GM21529 (cell line): ENCODE measurements at regions not wholly inside any gene's neighbourhood (a gene's known extent, or its start where the extent isn't known, plus 50 kb on each side); places are given as distances from the start of the nearest gene placed in this dataset.

ENCODE experiments used
- ATAC-seq: cut with Tn5 transposase; IDR thresholded peaks from one replicate; pipeline ENCODE4 v1.9.1; 2021; ENCODE audit not compliant: unreplicated experiment

DNA sequence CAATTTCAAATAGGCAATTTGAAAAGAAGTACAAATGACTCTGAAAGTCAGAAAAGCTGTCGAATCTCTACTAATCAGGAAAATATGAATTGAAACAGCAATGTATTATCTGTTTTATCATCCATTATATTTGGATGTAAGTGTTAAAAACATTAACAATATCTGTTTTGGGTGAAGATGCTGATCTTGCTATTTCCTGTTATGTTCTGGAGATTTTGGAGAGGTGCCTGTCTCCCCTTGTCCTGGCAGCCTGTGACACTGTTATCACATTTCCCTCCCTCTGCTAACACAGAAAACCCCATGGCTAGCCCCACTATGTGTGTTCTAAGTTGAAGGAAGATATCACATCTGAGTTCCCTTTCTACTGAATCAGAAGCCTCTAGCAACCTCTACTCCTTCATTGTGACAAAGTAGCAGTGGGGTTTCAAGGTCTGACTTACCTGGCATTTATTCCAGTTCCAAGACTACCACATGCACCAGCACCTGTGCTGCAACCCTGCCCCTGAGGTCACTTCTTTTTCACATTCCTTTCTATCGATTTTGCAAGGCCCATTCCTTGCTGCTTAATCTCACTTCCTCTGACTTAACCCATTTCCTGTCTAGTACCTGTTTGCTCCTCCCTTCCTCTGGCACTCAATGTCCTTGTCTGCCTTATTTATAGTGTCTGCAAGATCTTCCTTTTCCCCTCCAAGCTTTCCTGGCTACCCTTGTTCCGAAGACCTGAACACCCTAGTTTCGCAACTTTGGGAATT is 95.5 kb upstream of the COL8A1 start:
- peak; percentile 49 for ATAC-seq

DNA sequence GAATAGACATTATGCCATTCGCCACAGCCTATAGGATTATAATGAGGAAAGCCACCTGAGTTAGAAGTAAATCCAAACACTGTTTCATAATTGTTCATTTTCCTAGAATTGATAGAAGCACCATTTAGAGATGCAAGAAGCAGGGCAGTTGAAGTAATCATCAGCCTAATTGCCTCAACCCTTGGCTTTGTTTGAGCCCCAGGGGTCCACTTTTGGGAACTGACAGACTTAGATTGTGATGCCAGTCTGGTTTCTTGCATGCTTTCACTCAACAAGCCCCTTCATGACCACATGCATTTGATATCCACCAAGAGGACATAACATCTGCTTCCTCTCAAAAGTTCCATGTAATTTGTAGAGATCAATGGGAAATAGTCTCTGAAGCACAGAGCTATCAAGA is 97.2 kb upstream of the COL8A1 start:
- no peak for ATAC-seq

DNA sequence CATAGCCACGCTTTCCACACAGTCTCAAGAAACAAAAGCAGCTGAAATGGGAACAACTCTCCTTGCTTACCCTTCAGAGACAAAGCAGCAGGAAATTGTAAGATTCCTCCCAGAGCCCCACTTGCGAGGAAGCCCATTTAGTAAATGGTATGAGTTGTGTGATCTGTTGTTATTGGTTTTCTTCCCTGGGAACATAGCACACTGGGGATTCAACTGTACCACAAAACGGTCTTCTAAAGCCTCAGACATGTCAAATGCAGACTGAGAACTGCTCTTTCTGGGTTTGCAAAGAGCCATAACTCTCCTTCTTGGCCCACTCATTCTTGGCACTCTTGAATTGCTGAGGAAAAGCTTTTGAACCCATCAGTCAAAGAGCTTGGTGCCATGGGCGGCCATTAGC is 101.0 kb upstream of the COL8A1 start:
- ATAC-seq = no peak

DNA sequence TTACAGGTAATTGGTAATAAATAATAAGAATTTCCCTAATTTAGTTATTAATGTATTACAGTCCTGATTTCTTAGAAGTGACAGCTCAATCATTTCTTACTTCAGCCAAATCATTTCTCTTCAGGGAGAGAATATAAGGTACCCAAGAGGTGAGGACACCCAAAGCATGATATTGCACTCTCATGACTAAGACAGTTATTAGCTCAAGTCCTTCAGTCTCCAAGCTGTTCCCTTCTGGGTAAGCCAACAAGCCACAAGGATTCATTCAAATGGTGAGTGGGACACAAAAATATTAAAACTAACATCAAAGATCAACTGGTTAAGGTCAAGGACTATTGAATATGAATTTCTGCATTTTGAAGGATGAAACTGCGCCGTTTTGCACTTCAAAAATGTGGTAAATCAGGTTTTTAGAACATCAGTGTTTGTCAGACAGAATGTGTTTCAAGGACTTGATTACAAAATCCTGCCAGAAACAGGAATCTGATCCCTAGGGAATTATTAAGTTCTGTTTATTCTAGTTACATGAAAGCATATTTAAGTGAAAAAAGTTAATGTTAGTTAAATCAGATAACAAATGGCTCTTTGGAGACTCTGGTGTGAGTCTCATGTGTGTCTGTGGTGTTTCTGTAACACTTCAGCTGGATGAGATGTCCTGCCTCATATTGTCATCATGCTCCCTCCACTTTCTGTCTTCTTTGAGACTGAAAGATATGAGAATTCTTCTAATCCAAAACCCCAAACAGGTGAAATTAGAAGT is 101.7 kb upstream of the COL8A1 start:
- ATAC-seq = no peak

DNA sequence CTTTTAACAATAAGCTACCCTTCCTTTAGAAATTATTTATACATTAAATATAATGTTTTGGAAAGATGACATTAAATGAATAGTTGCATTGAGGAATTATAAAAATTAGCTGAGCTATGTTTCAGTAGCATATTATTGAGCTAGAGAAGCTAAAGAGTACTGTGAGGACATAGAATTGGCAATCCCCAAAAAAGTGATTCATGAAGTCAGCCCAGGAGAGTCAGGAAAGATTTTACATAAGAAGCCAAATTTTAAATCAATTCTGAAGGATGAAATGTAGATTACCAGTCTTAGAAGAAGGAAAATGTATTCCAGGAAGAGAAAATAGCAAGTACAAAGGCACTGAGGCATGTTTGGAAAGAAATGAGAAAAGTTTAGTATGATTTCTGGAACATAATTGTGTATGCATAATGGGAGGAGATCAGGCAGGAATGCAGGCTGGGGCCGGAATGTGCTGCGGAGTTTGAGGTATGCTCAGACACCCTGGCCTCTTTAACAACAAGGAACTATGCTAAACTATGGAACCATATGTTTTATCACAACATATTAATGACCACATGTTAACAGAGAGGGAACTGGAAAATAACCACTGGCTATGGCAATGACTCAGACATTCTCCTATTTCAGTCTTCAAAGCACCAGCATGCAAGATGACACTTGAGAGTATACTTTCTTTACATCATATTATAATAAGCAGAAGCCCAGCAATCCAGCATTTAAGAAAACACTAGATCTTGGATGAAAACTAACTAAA is 103.3 kb upstream of the COL8A1 start:
- ATAC-seq = no peak

DNA sequence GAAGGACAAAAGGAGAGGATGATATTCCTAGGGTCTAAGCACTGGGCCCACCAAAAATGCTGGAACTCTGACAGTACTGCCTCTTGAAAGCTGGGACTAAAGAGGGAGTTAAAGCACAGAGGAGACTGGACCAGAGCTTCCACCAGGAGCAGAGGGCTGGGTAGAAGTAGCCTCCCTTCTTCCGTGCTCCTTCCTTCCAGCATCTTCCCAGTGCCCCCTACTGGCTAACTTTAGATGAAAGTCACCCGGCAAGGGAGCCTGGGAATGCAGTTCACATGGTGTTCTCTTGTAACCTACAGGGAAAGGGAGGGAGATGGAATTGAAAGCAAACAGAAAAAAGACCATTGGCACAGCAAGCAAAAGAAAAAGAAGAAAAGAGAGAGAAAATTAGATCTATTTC is 106.1 kb upstream of the COL8A1 start:
- peak; percentile 73 for ATAC-seq

DNA sequence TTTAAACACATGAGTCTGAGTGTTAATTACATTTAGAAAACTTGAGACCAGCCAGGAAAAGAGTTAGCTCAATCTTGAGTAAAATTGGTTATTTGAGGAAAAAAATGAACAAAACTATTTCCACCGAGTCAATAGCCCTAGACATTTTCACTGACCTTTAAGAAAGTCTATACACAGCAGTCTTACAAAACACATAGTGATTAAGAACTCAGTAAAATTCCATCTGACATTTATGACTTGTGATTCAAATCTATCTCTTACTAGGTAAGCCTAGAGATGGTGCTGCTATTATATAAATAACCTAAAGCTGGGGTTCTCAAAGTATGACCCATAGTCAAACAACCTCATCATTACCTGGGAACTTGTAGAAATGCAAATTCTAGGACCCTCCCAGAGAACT is 109.1 kb upstream of the COL8A1 start:
- no peak for ATAC-seq

DNA sequence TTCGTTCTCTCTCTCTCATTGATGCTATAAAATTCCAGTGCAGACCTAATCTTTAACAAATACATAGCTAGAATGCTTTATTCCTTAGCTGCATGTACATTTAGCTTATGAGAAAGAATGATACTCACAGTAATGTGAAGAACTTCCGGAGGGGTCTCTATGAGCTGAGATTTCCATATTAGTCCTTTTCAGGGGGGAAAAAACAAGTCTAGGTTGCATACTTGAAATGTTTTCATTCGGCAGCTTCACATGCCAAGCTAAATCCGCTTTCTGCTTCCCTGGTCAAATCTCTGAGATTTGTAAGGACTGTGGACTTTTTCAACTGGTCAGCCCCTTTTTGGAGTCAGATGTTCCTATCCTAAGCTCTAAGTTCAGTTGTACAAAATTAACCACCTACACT is 111.5 kb upstream of the COL8A1 start:
- ATAC-seq = no peak

DNA sequence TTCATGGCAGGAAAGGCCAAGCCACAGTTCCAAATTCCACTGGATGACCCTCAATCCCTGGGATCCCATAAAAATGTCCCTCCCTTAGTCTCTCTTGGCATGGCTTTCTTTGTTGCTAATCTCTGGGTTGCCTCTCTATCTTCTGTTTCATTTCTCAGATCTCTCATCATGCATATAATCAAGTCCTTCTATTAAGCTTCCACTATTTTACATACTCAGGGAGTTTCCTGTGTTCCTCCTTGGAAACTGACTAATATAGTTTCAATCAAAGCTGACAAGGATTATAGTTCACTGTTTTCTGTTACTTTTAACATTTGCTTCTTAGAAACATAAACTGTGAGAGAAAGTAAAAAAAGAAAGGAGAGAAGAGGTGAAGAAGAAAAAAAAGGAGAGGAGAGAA is 113.8 kb upstream of the COL8A1 start:
- ATAC-seq = no peak

DNA sequence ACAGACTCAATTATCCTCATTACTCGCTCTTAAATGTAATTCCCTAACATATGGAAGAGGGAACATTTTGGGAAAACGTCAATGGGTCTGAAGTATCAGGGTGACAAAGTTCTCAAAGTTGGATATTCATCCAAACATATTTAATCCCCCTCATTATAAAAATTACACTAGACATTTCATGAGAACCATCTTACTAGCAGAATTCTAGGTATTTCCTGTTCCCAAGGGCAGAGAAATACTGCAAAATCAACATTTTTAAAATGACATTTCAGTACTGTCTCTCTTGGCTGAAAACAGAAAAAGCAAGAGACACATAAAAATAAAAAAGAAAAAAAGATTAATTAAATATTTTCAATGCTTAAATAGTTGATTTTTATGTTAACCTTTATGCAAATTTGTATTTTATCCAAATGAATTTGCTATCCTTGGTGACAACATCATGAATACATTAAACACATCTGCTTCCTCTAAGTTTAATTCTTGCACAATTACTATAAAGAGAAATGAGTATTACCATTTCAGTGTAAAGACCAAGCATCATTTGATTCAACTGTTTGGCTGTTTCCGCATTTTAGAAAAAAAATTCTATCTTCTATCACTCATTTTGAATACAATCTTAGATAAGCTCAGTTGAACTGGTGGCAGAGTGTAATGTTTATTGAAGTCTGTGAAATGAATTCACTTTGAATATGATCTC is 114.8 kb upstream of the COL8A1 start:
- ATAC-seq = no peak

DNA sequence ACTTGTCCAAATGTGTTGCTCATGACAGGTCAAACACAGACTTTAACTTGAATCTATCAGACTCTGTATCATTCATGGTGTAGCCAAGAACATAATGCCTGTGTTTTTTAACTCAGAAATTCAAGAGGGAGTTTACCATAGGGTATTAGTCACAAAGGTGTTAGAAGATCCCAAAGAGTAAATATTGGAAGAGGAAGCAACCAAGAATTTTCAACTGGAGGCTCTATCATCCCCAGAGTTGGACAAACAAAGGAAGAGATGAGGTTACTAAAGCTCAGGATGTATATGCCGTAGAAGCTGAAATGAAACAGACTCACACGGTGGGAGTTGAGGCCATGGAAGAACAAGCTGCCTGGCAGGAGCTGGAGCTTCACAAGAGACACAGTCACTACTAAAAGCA is 116.2 kb upstream of the COL8A1 start:
- no peak for ATAC-seq

DNA sequence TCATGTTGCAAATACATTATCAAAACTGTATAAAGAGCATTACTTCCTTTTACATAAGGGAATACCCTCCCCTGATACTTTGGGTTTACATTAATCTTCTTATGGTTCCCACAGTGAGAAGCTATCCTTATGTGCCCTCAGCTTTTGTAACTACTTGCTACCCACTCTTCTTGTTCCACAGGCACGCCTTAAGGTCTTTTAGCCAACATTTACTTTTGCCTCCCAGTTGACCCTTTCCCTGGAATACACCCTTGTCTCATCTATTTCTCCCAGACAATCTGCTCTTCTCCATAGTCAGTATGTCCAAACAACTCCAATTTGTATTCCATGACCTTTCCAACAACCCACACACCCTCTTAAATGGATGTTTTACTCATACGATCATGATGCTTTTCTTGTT is 116.8 kb upstream of the COL8A1 start:
- ATAC-seq = no peak

DNA sequence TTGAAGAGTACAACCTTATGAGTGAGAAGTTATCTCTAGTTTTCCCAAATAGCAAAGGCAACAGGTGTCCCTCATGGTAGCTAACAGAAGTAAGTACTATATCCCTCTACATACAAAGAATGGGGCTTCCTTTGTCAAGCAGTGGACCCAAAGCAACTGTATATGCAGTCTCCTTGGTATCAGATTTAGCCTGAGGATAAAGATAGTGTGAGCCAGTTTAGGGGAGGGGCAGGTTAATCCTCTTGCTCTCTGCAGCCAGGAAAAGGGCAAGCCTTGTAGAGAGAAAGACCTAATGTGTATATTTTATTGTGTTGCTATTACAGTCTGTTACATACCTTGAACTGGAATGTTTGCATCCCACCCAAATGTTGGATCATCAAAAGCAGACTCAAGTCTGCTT is 117.9 kb upstream of the COL8A1 start:
- ATAC-seq = no peak

DNA sequence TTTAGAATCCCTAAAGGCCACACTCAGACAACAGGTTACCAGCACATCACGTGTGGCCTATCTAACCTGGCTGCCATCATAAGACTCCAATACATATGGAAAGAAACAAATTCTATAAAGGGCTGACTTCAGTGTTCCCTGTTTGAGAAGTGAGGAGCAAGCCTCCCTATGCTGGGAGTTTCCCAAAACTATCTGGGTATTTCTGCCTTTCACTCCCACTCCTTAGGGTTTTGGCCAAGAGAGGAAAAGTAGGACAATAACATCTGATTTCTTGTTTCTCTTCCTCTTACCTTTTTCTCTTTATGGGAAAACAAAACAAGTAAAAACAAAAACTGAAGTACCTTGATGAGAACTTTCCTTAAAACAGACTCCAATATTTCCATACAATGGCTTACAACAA is 121.5 kb upstream of the COL8A1 start:
- no peak for ATAC-seq

DNA sequence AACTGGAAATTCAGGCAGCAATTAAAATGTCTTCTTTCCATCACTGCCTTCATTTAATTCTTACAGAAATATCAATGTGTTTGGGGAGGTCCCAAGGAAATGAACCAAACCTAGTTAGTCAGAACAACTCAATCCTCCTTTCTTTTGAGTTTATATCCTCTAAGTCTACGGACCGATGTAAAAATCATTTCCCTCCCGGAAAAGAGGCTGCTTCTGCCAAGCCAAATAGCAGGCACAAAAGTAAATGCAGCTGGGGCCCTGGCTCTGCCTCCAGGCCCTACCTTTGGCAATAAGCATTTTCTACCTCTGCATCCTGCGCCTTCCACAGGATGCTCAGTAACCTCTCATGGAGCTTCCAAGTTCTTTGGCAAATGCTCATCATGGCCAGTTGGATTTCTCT is 122.5 kb upstream of the COL8A1 start:
- no peak for ATAC-seq

DNA sequence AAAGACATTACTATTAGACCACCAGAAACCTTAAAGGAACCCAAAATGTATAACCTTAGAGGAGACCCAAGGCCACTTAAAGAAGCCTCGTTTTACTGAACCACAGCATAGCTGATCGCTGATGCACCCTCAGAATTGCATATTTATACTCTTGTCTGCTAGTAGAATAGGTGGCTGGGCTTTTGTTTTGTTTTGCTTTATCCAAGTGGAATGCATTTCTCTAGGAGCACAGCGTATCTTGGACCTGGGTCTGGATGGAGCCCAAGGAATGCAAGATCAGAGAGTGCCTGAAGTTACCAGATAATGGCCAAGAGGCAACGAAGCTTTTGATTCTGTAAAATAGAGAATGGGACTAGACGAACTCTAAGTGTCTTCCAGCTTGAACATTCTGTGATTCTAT is 129.2 kb upstream of the COL8A1 start:
- no peak for ATAC-seq

DNA sequence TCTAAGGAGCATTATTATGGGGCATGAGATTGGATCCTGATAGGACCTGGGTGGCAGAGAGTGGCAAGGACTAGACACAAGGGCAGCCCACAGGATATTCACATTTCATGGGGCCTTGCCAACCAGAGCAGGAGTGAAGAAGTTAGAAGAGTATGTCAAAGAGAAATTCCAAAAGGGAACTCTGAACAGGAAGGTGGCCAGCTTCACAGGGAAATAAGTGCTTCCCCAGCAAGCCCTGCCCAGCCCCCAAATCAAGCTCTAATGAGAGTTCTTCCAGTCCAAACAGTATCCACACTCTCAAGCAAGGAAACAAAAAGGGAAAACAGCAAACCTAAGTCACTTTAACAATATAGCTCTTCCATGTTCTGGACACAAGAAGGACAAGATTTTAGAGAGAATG is 130.2 kb upstream of the COL8A1 start:
- ATAC-seq = no peak

DNA sequence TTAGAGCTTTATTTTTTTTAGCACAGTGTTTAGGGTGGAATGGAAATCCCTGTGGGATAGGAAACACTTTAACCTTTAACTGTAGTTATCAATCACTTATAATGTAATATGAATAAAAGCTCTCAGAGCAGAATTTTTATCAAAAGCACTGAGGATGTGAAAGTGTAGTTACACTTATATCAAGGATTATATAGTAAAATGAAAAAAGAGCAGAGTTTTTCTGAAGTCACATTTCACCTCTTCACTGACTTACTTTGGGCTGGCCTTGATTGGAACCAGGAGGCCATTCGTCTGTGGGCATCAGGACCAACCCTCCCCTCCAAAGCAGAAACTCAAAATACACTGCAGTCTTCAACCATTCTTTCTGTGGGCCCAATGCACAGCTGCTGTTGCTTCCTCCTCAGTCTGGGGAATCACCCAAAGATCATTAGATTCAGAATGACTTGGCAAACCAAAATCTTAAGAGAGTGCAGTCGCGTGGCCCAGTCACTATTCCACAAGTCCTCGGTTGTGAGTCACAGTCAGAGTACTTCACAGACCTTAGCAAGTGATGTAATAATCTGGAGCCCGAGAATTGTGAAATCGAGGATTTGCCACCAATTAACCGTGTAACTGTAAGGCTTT is 132.6 kb upstream of the COL8A1 start:
- peak; percentile 99 for ATAC-seq

DNA sequence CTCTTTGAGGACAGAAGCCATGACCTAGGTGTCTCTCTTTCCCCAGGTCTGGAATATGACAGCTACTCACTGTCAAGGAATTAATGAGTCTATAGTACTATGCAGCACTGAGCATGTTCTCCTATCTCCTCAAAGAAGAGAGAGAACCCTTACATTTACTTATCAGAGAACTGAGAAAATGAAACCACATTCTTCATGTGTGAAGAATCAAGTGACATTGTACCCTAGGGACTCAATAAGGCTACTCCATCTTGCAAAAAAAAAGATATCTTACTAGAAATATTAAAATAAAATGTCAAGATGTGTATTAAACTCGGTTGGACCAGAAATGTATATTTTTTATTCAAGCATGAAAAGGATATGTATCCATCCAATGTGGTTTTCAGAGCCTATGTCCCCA is 133.2 kb upstream of the COL8A1 start:
- peak; percentile 28 for ATAC-seq

DNA sequence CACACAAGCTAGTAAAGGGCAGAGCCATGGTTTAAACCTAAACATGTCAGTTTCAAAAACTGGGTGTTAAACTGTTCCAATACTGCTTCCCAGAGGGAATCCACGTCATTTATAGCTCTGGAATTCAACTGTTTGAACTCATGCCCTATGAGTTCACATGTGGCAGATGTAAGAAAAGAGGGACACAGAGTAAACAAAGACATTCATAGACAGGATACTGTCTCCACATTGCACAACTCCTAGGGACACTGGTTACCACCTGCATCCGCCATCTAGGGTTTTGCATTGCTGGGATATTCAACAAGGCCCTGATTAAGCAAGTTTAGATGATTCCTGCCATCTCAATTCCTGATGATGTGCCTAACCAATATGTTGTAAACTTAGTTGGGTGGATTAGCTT is 134.1 kb upstream of the COL8A1 start:
- no peak for ATAC-seq

DNA sequence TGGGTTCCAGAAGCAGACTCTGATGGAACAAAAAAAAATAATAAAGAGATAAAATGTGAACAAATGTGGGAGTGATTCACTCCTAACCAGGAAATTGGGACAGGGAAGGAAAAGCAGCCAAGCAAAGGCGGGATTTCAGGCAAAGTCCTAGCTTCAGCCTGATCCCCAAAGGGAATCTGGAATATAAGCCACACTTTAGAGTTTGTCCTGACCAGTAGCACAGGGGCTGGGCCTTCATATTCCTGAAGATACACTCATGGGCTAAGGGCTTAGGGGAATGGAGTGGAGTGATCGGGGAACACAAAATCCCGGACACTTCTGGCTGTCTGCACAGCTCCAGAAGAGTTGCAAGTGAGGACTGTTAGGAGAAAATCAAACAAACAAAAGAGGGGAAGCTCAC is 135.0 kb upstream of the COL8A1 start:
- no peak for ATAC-seq
